ENCODE measurements at regions not wholly inside any gene's neighbourhood (a gene's known extent, or its start where the extent isn't known, plus 50 kb on each side); places are given as distances from the start of the nearest gene placed in this dataset.

GRCh38 chr6:76940191-76940590, 523.1 kb downstream of the HTR1B start:
- TF ChIP-seq GABPA (IDR thresholded peaks at IDR 0.05 in 1 of 2, conservative IDR thresholded peaks at IDR 0.05 in 1 of 2) (no peak), REST (IDR thresholded peaks at IDR 0.05) (no peak), TAF1 (conservative IDR thresholded peaks at IDR 0.05) (no peak), EGR1 (IDR thresholded peaks at IDR 0.05; ENCODE audit: low read depth in 2 of 2) (no peak), YY1 (IDR thresholded peaks at IDR 0.05) (no peak), RXRA (IDR thresholded peaks at IDR 0.05) (no peak), JUND (IDR thresholded peaks at IDR 0.05) (no peak), RAD21 (IDR thresholded peaks at IDR 0.05) (peak in 1 of 2 donors; percentile 13), SP1 (IDR thresholded peaks at IDR 0.05) (no peak)
- TF ChIP-seq, protein P1, sequence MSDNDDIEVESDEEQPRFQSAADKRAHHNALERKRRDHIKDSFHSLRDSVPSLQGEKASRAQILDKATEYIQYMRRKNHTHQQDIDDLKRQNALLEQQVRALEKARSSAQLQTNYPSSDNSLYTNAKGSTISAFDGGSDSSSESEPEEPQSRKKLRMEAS (IDR thresholded peaks at IDR 0.05): no peak
- TF ChIP-seq, protein P2, sequence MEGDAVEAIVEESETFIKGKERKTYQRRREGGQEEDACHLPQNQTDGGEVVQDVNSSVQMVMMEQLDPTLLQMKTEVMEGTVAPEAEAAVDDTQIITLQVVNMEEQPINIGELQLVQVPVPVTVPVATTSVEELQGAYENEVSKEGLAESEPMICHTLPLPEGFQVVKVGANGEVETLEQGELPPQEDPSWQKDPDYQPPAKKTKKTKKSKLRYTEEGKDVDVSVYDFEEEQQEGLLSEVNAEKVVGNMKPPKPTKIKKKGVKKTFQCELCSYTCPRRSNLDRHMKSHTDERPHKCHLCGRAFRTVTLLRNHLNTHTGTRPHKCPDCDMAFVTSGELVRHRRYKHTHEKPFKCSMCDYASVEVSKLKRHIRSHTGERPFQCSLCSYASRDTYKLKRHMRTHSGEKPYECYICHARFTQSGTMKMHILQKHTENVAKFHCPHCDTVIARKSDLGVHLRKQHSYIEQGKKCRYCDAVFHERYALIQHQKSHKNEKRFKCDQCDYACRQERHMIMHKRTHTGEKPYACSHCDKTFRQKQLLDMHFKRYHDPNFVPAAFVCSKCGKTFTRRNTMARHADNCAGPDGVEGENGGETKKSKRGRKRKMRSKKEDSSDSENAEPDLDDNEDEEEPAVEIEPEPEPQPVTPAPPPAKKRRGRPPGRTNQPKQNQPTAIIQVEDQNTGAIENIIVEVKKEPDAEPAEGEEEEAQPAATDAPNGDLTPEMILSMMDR (IDR thresholded peaks at IDR 0.05; ENCODE audit: low read depth, low read length, missing input control): no peak
- TF ChIP-seq, protein P3, sequence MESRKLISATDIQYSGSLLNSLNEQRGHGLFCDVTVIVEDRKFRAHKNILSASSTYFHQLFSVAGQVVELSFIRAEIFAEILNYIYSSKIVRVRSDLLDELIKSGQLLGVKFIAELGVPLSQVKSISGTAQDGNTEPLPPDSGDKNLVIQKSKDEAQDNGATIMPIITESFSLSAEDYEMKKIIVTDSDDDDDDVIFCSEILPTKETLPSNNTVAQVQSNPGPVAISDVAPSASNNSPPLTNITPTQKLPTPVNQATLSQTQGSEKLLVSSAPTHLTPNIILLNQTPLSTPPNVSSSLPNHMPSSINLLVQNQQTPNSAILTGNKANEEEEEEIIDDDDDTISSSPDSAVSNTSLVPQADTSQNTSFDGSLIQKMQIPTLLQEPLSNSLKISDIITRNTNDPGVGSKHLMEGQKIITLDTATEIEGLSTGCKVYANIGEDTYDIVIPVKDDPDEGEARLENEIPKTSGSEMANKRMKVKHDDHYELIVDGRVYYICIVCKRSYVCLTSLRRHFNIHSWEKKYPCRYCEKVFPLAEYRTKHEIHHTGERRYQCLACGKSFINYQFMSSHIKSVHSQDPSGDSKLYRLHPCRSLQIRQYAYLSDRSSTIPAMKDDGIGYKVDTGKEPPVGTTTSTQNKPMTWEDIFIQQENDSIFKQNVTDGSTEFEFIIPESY (IDR thresholded peaks at IDR 0.05): no peak

All from liver (tissue), 3 donors.